ENCODE measurements at regions not wholly inside any gene's neighbourhood (a gene's known extent, or its start where the extent isn't known, plus 50 kb on each side); places are given as distances from the start of the nearest gene placed in this dataset.

- DNase-seq = no peak
Measured at GRCh38 chr9:129377931-129378661, 200.0 kb upstream of the IER5L start.

GRCh38 chr9:129377181-129377580 lies 199.1 kb upstream of the IER5L start:
- no peak for DNase-seq

GRCh38 chr9:129375845-129376244 lies 197.8 kb upstream of the IER5L start:
- DNase-seq = no peak

GRCh38 chr9:129374651-129375050 lies 196.6 kb upstream of the IER5L start:
- DNase-seq = no peak

GRCh38 chr9:129374231-129374630 lies 196.2 kb upstream of the IER5L start:
- no peak for DNase-seq

GRCh38 chr9:129373361-129373760 lies 195.3 kb upstream of the IER5L start:
- DNase-seq = no peak

- no peak for DNase-seq
Measured at GRCh38 chr9:129370770-129371169, 192.7 kb upstream of the IER5L start.

- no peak for DNase-seq
Measured at GRCh38 chr9:129368444-129368978, 190.4 kb upstream of the IER5L start.

- no peak for DNase-seq
Measured at GRCh38 chr9:129367287-129367686, 189.2 kb upstream of the IER5L start.

- DNase-seq = no peak
Measured at GRCh38 chr9:129365196-129365595, 187.1 kb upstream of the IER5L start.

- DNase-seq = no peak
Measured at GRCh38 chr9:129363216-129363873, 185.3 kb upstream of the IER5L start.

- DNase-seq = no peak
Measured at GRCh38 chr9:129362287-129363000, 184.4 kb upstream of the IER5L start.

- DNase-seq = no peak
Measured at GRCh38 chr9:129361196-129361595, 183.1 kb upstream of the IER5L start.

- DNase-seq = no peak
Measured at GRCh38 chr9:129359916-129360536, 182.0 kb upstream of the IER5L start.

GRCh38 chr9:129359162-129359811 lies 181.2 kb upstream of the IER5L start:
- no peak for DNase-seq

GRCh38 chr9:129358621-129359154 lies 180.6 kb upstream of the IER5L start:
- DNase-seq = no peak

- DNase-seq = no peak
Measured at GRCh38 chr9:129357773-129358245, 179.7 kb upstream of the IER5L start.

GRCh38 chr9:129356871-129357772 lies 179.1 kb upstream of the IER5L start:
- no peak for DNase-seq

- DNase-seq = no peak
Measured at GRCh38 chr9:129355631-129356030, 177.6 kb upstream of the IER5L start.

GRCh38 chr9:129354498-129354897 lies 176.4 kb upstream of the IER5L start:
- no peak for DNase-seq

GRCh38 chr9:129353697-129354336 lies 175.8 kb upstream of the IER5L start:
- DNase-seq = no peak
